Gastroesophageal sphincter (tissue), 3 donors: ENCODE measurements at regions not wholly inside any gene's neighbourhood (a gene's known extent, or its start where the extent isn't known, plus 50 kb on each side); places are given as distances from the start of the nearest gene placed in this dataset.

Experiments used
- CTCF ChIP-seq, 4 experiments: fragments of 200-600 bp in 2 of 4; fragments of 450-650 bp in 2 of 4; sonication (generic) in 1 of 4; IDR thresholded peaks; one replicate each; pipeline ENCODE4 v1.5.1; 2017 to 2019; ENCODE audit warnings: antibody characterized with exemption in 4 of 4, mild to moderate bottlenecking in 2 of 4, moderate library complexity in 2 of 4
- EP300 ChIP-seq: sonication (generic); formaldehyde crosslinking; IDR thresholded peaks from one replicate; pipeline ENCODE4 v1.6.1; 2017; ENCODE audit warnings: antibody characterized with exemption, mild to moderate bottlenecking
- POLR2A ChIP-seq, 2 donors: fragments of 450-650 bp; IDR thresholded peaks; one replicate each; pipeline ENCODE4 v1.6.1; 2017; ENCODE audit warnings: antibody characterized with exemption in 2 of 2, mild to moderate bottlenecking in 2 of 2, moderate library complexity in 1 of 2

GRCh38 chrX:69046996-69047490, 118.2 kb downstream of the PJA1 start:
- TF ChIP-seq EP300 (no peak), CTCF (IDR thresholded peaks at IDR 0.05) (no peak), POLR2A (IDR thresholded peaks at IDR 0.05) (no peak)
